GM06990 (cell line): ENCODE measurements at regions not wholly inside any gene's neighbourhood (a gene's known extent, or its start where the extent isn't known, plus 50 kb on each side); places are given as distances from the start of the nearest gene placed in this dataset.

ENCODE experiments used
- DNase-seq: peaks from one replicate; pipeline ENCODE4 v3.0.0-alpha.2; 2011; ENCODE audit not compliant: insufficient read length; ENCODE audit errors: extremely low read depth
- H3K27me3 ChIP-seq: replicated peaks from 2 replicates; pipeline ENCODE4 v1.6.0; 2011; ENCODE audit warnings: low read length; ENCODE audit not compliant: control insufficient read depth, insufficient read depth
- H3K36me3 ChIP-seq: 2 replicates; pipeline ENCODE4 v1.5.1; 2011; ENCODE audit warnings: low read length; ENCODE audit not compliant: control insufficient read depth, insufficient read depth
- H3K4me3 ChIP-seq: replicated peaks from 2 replicates; pipeline ENCODE4 v1.5.1; 2011; ENCODE audit warnings: low read depth, mild to moderate bottlenecking, control low read depth, low read length
- CTCF ChIP-seq: IDR thresholded peaks from 2 replicates; pipeline ENCODE4 v1.5.1; 2011; ENCODE audit warnings: low read length, control low read depth, mild to moderate bottlenecking, inconsistent platforms; ENCODE audit not compliant: insufficient read depth, poor library complexity, severe bottlenecking

- H3K36me3 ChIP-seq = no peaks in the 10 kb centered on the region; the same call in 1 of the 2 replicates
- DNase-seq = no peak
- H3K27me3 ChIP-seq = no peaks in the 10 kb centered on the region
- H3K4me3 ChIP-seq = no peak overlapping the region
- no peak for TF ChIP-seq CTCF
Observed at GRCh38 chr14:65354715-65355114, 57.8 kb upstream of the FUT8 start.

- TF ChIP-seq CTCF = no peak
- Histone ChIP-seq H3K27me3 (no peaks in the 10 kb centered on the region), H3K36me3 (no peaks in the 10 kb centered on the region; the same call in 1 of the 2 replicates), H3K4me3 (no peak overlapping the region)
- DNase-seq = no peak
Observed at GRCh38 chr14:65356327-65356836, 56.1 kb upstream of the FUT8 start.

GRCh38 chr14:65357113-65357512, 55.4 kb upstream of the FUT8 start:
- no peak for TF ChIP-seq CTCF
- H3K27me3 ChIP-seq = no peaks in the 10 kb centered on the region
- DNase-seq = no peak
- no peak overlapping the region for H3K4me3 ChIP-seq
- no peaks in the 10 kb centered on the region; the same call in 1 of the 2 replicates for H3K36me3 ChIP-seq

- Histone ChIP-seq H3K36me3 (no peaks in the 10 kb centered on the region; the same call in 1 of the 2 replicates), H3K4me3 (no peak overlapping the region), H3K27me3 (no peaks in the 10 kb centered on the region)
- DNase-seq = no peak
- no peak for TF ChIP-seq CTCF
Observed at GRCh38 chr14:65357689-65358088, 54.8 kb upstream of the FUT8 start.

GRCh38 chr14:65359503-65359902, 53.0 kb upstream of the FUT8 start:
- H3K27me3 ChIP-seq = no peaks in the 10 kb centered on the region
- no peak overlapping the region for H3K4me3 ChIP-seq
- DNase-seq = no peak
- H3K36me3 ChIP-seq = no peaks in the 10 kb centered on the region
- no peak for TF ChIP-seq CTCF
